ENCODE measurements at regions not wholly inside any gene's neighbourhood (a gene's known extent, or its start where the extent isn't known, plus 50 kb on each side); places are given as distances from the start of the nearest gene placed in this dataset.

GRCh38 chr18:47628240-47628781 is 302.1 kb downstream of the SMAD2 start:
- no peak for TF ChIP-seq POLR2AphosphoS5 (IDR thresholded peaks at IDR 0.05; ENCODE audit: insufficient read depth, low read depth, low read length)
- TF ChIP-seq EZH2 (IDR thresholded peaks at IDR 0.05; ENCODE audit: borderline replicate concordance, low read depth, low read length, severe bottlenecking), result no peak
- TF ChIP-seq MAX (IDR thresholded peaks at IDR 0.05; ENCODE audit: insufficient read depth, insufficient read length), result no peak
- TF ChIP-seq GATA2 (IDR thresholded peaks at IDR 0.05; ENCODE audit: insufficient read depth, insufficient read length, low read depth, low read length), result no peak
- TF ChIP-seq FOS (IDR thresholded peaks at IDR 0.05; ENCODE audit: borderline replicate concordance, insufficient read depth, low read length), result no peak
- TF ChIP-seq JUN (IDR thresholded peaks at IDR 0.05; ENCODE audit: borderline replicate concordance, insufficient read depth, insufficient read length, low read depth), result no peak
- TF ChIP-seq CTCF (IDR thresholded peaks at IDR 0.05; ENCODE audit: extremely low read depth in 1 of 2, insufficient read depth in 1 of 2, low read depth in 1 of 2, low read length in 2 of 2), result no peak
- no peak for TF ChIP-seq MYC (IDR thresholded peaks at IDR 0.05; ENCODE audit: low read depth, low read length)
- TF ChIP-seq POLR2A (IDR thresholded peaks at IDR 0.05; ENCODE audit: low read depth, low read length), result no peak
- H4K20me1 ChIP-seq (replicated peaks; ENCODE audit: control insufficient read depth, extremely low read depth, insufficient read depth, low read length), result no peaks in the 10 kb centered on the region
- FAIRE-seq, result no peak

More at GRCh38 chr18:47628240-47628781, 302.1 kb downstream of the SMAD2 start:
- H3K4me1 ChIP-seq (ENCODE audit: control insufficient read depth, extremely low read depth, insufficient read depth, low read length), result no peaks in the 10 kb centered on the region
- no peaks in the 10 kb centered on the region for H3K36me3 ChIP-seq (ENCODE audit: control insufficient read depth in 2 of 2, extremely low read depth in 1 of 2, insufficient read depth in 2 of 2, low read length in 2 of 2)
- ChIA-PET CTCF (no interaction called here), POLR2A (no interaction called here)
- no peak overlapping the region for H3K4me3 ChIP-seq (replicated peaks in 1 of 3; ENCODE audit: insufficient read depth in 1 of 3, low read depth in 1 of 3, low read length in 3 of 3)
- no peak overlapping the region for H3K9ac ChIP-seq (replicated peaks; ENCODE audit: extremely low read depth, insufficient read depth, low read length)
- no peaks in the 10 kb centered on the region for H3K27me3 ChIP-seq (ENCODE audit: control insufficient read depth in 2 of 2, insufficient read depth in 2 of 2, low read length in 2 of 2)
- H3K9me1 ChIP-seq (replicated peaks; ENCODE audit: control insufficient read depth, extremely low read depth, insufficient read depth, low read length), result no peaks in the 10 kb centered on the region
- BruUV-seq (replicated peaks), result no TSS peak
- no peak overlapping the region for H3K27ac ChIP-seq (ENCODE audit: insufficient read depth, low read depth, low read length)
- dilution Hi-C loops (cut with MboI; ENCODE audit: extremely low pct_ligation_motif_present, low sequenced_read_pairs), result no loop called here
- intact Hi-C loops (cut with micrococcal nuclease), result no loop called here
- no peak overlapping the region for H3K4me2 ChIP-seq (ENCODE audit: insufficient read depth, low read length)
- H3K79me2 ChIP-seq (ENCODE audit: control insufficient read depth, insufficient read depth, low read length), result no peaks in the 10 kb centered on the region
- no peak overlapping the region for H2AFZ ChIP-seq (ENCODE audit: low read depth, low read length)
- no peaks in the 10 kb centered on the region for H3K9me3 ChIP-seq (replicated peaks; ENCODE audit: control insufficient read depth, insufficient read depth, low read length)
- DNase-seq (ENCODE audit: low read depth, low spot score), result no peak
